ENCODE measurements at regions not wholly inside any gene's neighbourhood (a gene's known extent, or its start where the extent isn't known, plus 50 kb on each side); places are given as distances from the start of the nearest gene placed in this dataset.
A peak's percentile ranks its signal among the peaks of the same experiment; 100 is the strongest.

- DNase-seq: no peak
Observed at GRCh38 chr12:30506411-30506810, 189.3 kb downstream of the IPO8 start.

- DNase-seq: no peak
Observed at GRCh38 chr12:30501718-30502117, 194.0 kb downstream of the IPO8 start.

GRCh38 chr12:30500532-30500931 lies 195.1 kb downstream of the IPO8 start:
- no peak for DNase-seq

GRCh38 chr12:30485230-30485890 lies 210.3 kb downstream of the IPO8 start:
- DNase-seq: no peak

GRCh38 chr12:30484658-30485057 lies 211.0 kb downstream of the IPO8 start:
- DNase-seq: no peak

GRCh38 chr12:30482650-30483049 lies 213.0 kb downstream of the IPO8 start:
- DNase-seq: no peak

- no peak for DNase-seq
Observed at GRCh38 chr12:30473274-30473673, 222.4 kb downstream of the IPO8 start.

- no peak for DNase-seq
Observed at GRCh38 chr12:30466093-30466585, 229.5 kb downstream of the IPO8 start.

- no peak for DNase-seq
Observed at GRCh38 chr12:30463636-30464035, 232.0 kb downstream of the IPO8 start.

- DNase-seq: no peak
Observed at GRCh38 chr12:30462249-30462648, 233.4 kb downstream of the IPO8 start.

GRCh38 chr12:30461026-30461615 lies 234.5 kb downstream of the IPO8 start:
- DNase-seq: no peak

- no peak for DNase-seq
Observed at GRCh38 chr12:30458453-30458852, 237.2 kb downstream of the IPO8 start.

- no peak for DNase-seq
Observed at GRCh38 chr12:30457621-30458289, 237.9 kb downstream of the IPO8 start.

- DNase-seq: no peak
Observed at GRCh38 chr12:30450872-30451271, 244.8 kb downstream of the IPO8 start.

GRCh38 chr12:30450226-30450625 lies 245.4 kb downstream of the IPO8 start:
- no peak for DNase-seq

GRCh38 chr12:30448038-30448437 lies 247.6 kb downstream of the IPO8 start:
- no peak for DNase-seq

GRCh38 chr12:30447061-30447750 lies 248.5 kb downstream of the IPO8 start:
- DNase-seq: no peak

- DNase-seq: no peak
Observed at GRCh38 chr12:30442461-30442860, 253.2 kb downstream of the IPO8 start.

GRCh38 chr12:30440826-30441602 lies 254.7 kb downstream of the IPO8 start:
- DNase-seq: no peak

- DNase-seq: no peak
Observed at GRCh38 chr12:30439201-30439600, 256.5 kb downstream of the IPO8 start.

- DNase-seq: peak; percentile 69
Observed at GRCh38 chr12:30438601-30439041, 257.0 kb downstream of the IPO8 start.

GRCh38 chr12:30437616-30438015 lies 258.1 kb downstream of the IPO8 start:
- peak; percentile 89 for DNase-seq

- no peak for DNase-seq
Observed at GRCh38 chr12:30437044-30437443, 258.6 kb downstream of the IPO8 start.

Data from NCI-H2171 (cell line).